GM18520 (cell line): ENCODE measurements at regions not wholly inside any gene's neighbourhood (a gene's known extent, or its start where the extent isn't known, plus 50 kb on each side); places are given as distances from the start of the nearest gene placed in this dataset.

Experiments used
- ATAC-seq: cut with Tn5 transposase; IDR thresholded peaks from one replicate; pipeline ENCODE4 v1.9.1; 2021; ENCODE audit not compliant: unreplicated experiment

GRCh38 chr10:10205906-10206305 is 811.8 kb upstream of the CELF2 start:
- ATAC-seq, result no peak

DNA sequence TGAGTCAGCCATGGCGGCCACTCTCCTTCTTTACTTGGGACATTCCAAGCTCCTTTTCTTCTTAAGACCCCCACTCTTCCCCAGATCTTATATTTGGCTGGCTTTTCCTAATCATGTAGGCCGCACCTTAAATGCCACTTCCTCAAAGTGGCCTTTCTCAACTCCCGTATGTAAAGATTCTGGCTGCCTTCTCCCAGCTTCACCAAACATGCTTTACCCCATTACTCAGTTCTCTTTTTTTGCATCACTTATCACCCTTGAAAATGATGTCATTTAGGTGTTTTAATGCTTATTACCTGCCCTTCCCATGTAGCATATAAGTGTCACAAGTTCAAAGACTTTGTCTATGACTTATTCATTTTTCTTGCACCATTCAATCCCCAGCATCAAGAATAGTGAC is 810.1 kb upstream of the CELF2 start:
- ATAC-seq, result no peak

DNA sequence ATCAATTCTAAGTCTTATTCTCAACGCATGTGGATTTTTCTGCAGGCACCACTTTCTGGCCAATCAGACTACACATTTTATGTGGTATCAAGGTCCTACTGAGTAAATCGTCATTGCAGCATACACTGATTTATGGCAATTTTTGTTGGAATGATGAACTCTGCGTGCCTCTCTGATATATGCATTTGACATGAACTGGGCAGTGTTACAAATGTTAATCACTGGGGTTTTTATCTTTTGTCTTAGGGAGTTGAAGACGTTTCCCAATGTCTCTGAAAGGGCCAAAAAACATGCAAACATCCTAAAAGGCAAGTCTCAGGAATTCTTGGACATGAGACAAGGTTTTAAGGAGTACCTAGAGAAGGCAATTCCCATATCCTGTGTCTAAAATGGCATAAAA is 809.5 kb upstream of the CELF2 start:
- ATAC-seq, result no peak

DNA sequence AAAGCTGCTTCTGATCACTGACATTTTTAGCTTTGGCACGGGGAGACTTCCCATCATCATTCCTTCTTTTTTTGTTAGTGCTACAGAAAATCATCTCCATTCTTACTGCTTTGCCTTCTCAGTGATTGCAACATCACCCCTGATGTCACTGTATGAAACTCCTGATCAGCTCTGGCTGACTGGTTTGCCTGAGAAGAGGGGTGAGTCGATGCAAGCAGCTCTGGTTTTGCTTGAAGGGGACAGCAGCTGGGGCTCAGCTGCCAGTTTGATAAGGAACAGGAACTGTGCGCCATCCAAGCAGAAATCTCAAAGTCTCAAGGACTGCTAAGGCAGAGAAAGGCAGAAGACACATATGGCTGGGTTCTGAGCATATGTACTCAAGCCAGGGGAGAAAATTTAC is 808.5 kb upstream of the CELF2 start:
- no peak for ATAC-seq

DNA sequence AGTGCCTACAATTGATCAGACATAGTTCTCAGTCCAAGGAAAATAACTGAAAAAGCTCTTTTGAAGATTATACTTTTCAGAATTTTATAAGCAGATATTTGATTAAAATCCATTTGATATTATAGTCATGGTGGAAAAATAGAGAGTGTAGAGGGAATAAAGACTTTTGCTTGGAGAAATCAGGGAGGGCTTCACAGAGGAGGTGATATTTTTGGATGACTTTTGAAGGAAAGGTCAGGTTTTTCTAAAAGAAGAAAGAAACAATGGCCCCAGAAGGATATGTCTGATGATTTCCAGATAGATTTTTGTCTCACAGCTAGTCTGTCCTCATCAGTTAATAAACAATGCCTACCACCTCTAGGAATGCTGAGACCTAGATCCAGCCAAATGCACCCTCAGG is 806.3 kb upstream of the CELF2 start:
- no peak for ATAC-seq

- peak; percentile 50 for ATAC-seq
Observed at GRCh38 chr10:10213237-10213636, 804.4 kb upstream of the CELF2 start.

DNA sequence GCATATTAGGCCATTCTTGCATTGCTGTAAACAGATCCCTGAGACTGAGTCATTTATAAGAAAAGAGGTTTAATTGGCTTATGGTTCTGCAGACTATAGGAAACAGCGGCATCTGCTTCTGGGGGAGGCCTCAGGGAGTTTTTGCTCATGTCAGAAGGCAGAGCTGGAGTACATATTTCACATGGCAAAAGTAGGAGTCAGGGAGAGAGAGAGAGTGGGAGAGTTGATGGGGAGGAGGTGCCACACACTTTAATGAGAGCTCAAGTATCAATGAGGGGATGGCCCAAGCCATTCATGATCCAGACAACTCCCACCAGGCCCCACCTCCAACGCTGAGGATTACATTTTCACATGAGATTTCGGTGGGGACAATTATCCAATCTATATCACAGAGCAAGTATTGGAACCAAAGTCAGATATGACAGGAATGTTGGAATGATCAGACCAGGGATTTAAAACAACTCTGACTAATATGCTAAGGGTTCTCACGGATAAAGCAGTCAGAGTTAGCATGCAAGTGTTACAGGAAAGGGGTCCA is 795.3 kb upstream of the CELF2 start:
- ATAC-seq, result no peak

GRCh38 chr10:10223131-10223530 is 794.5 kb upstream of the CELF2 start:
- ATAC-seq, result no peak

- no peak for ATAC-seq
Observed at GRCh38 chr10:10225136-10225676, 792.5 kb upstream of the CELF2 start.

DNA sequence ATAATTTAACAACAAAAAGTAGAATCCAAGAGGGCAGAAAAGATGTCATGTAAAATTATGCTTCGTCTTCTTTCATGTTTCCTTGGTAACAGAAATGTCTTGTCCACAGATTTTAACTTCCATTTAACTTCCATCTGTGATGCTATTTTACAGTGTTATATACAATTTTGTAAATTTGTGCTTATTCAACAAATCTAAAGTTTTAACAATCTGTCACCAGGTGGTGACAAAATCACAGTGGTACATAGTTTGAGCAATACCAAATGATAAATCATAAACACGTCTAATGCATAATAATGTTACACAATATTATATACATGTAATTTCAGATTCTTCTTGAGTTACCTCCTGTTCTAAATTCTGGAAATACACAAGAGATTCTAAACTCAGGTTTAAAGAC is 784.4 kb upstream of the CELF2 start:
- ATAC-seq, result no peak

DNA sequence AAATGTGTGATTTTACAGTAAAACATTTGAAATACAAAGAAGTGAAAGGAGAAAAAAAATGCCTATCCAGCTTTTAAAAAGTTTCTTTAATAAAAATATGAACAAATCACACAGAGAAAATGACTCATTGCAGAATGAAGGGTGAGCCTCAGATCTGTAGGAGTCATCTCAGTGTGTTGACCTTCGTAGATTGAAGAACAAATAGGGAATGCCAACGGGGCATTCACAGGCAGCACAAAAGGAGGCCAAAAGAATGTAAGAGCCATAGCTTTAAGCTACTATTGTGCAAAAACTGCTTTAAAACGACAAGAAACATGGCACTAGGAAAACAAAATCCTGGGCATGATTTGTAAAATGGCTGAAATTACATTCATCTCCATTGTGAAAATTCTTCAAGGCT is 782.7 kb upstream of the CELF2 start:
- ATAC-seq, result no peak

GRCh38 chr10:10247585-10247984 is 770.1 kb upstream of the CELF2 start:
- no peak for ATAC-seq

GRCh38 chr10:10256860-10257259 is 760.8 kb upstream of the CELF2 start:
- no peak for ATAC-seq

GRCh38 chr10:10259013-10259412 is 758.7 kb upstream of the CELF2 start:
- no peak for ATAC-seq

DNA sequence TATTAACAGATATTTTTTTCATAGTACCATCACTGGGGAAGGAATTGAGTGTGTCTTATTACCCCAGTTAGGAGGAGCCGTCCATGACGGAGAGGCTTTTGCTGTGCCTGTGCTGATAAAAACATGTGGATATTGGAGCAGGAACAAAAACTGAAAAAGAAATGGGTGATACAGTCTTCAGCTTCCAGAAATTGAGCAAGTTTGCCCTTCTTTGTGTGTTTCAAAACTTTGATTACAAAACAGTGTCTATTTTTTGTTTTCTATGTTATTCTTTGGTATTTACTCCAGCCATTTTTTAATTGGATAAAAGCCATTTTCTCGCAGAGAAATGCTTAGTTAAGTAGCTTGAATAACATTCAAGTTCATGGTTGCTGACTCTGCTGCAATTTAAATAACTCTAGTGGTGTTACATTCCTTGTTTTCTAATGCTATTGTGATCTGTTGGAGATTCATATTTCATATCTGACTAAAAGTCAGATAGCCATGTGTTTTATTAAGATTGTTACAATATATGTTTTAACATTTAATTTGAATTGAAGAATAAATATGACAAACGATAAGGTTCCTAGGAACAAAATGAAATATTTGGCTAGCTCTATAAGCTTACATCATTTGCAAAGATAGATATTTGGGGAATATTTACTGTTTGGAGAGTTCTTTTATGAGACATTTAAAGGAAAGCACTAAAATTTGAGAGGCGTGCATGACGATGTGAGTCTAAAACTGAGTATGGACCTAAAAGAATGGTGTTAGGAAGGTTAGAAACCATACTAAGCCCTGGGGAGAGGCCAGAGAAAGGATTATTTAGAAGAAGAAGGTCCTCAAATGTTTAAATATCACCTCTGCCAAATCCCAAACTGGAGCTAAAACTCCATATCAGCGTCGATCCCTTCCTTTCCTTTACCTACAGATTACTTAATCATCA is 747.3 kb upstream of the CELF2 start:
- ATAC-seq, result no peak

DNA sequence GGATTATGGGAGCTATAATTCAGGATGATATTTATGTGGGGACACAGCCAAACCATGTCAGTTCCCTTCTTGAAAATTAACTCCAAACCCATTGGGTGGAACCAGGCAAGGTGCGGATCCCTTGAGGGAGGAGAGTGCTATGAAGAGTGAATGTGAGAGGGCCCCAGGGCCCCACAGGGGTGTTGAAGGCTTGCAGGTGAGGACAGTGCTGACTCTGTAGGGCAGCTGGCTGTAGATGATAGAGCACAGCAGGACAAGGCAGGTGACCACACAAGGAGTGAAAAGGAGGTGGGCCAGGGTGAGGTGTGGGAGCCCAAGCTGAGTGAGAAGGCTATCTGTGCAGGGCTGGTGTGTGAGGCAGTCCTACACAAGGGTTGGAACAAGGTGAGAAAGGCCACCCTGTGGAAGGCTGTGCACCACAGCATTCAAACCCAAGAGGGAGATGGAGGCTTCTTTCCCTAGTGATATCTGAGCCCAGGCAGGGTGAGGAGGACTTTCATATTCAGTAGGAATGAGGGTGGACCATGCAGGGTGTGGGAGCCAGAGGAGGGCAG is 746.0 kb upstream of the CELF2 start:
- ATAC-seq, result no peak

GRCh38 chr10:10273661-10274060 is 744.0 kb upstream of the CELF2 start:
- no peak for ATAC-seq

GRCh38 chr10:10279906-10280305 is 737.8 kb upstream of the CELF2 start:
- ATAC-seq, result no peak

DNA sequence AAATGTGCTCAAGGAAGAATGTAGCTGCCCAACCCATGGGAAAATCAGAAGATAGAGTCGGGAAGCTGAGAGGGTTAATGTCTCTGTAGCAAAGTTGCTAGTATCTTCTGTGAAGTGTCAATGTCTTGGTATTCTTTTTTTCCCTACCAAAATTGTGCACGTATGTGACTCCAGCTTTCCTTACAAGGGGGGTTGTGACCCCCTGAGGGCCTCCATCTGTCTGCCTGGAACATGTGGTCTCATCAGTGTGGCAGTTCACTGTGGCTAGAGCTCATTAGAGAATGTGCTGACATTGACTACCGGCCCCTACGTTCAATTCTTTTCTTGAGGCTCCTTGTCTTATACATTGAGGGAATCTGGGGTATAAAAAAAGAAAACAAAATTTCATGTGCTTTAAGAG is 725.2 kb upstream of the CELF2 start:
- ATAC-seq, result no peak

- ATAC-seq, result no peak
Observed at GRCh38 chr10:10293041-10293440, 724.6 kb upstream of the CELF2 start.

- no peak for ATAC-seq
Observed at GRCh38 chr10:10293481-10293951, 724.2 kb upstream of the CELF2 start.
